Activated CD4-positive, alpha-beta T cell treated with anti-CD3 and anti-CD28 coated beads for 36 hours (primary cell): ENCODE measurements at regions not wholly inside any gene's neighbourhood (a gene's known extent, or its start where the extent isn't known, plus 50 kb on each side); places are given as distances from the start of the nearest gene placed in this dataset.
"Not testable (repeated sequence)": the region's sequence is repeated elsewhere in the genome, so short reads cannot be mapped to it uniquely, and the experiment has no call there.

Experiments
- ATAC-seq: fragments of 200-7000 bp; cut with Tn5 transposase; one replicate; pipeline ENCODE4 v1.10.0; 2021; ENCODE audit warnings: mild to moderate bottlenecking, moderate library complexity
- CTCF ChIA-PET: fragments of 350-600 bp; sonication (Branson Sonifier 250); formaldehyde crosslinking; loops from one replicate; lab custom pipeline; 2021; ENCODE audit warnings: antibody characterized with exemption; lab: Charles Lee
- POLR2A ChIA-PET: fragments of 350-600 bp; sonication (Branson Sonifier 250); formaldehyde crosslinking; loops from one replicate; lab custom pipeline; 2021; ENCODE audit warnings: antibody characterized with exemption, inconsistent platforms; lab: Charles Lee
- DNase-seq: peaks from one replicate; pipeline ENCODE4 v3.0.0-alpha.2; 2020
- H3K27ac Mint-ChIP-seq: one replicate; pipeline ENCODE4 v1.8.0; 2021; ENCODE audit warnings: mixed read lengths
- H3K27me3 Mint-ChIP-seq: one replicate; pipeline ENCODE4 v1.8.0; 2021; ENCODE audit warnings: mixed read lengths
- H3K36me3 Mint-ChIP-seq: one replicate; pipeline ENCODE4 v1.8.0; 2021; ENCODE audit warnings: low read depth, mixed read lengths
- H3K4me1 Mint-ChIP-seq: one replicate; pipeline ENCODE4 v1.8.0; 2021; ENCODE audit warnings: mixed read lengths
- H3K4me3 Mint-ChIP-seq: one replicate; pipeline ENCODE4 v1.8.0; 2021; ENCODE audit warnings: mild to moderate bottlenecking, moderate library complexity, mixed read lengths
- H3K9me3 Mint-ChIP-seq: one replicate; pipeline ENCODE4 v1.8.0; 2021; ENCODE audit warnings: low read depth, mixed read lengths
- intact Hi-C, 2 experiments: fragments of 100-400 bp; cut with DNase I in 1 of 2; cut with micrococcal nuclease in 1 of 2; formaldehyde crosslinking; loops; one replicate each; pipeline versions ENCODE4 v1.14.2 to v1.15.1; 2022 to 2024; cut with DNase I, micrococcal nuclease

- H3K4me3 Mint-ChIP-seq: no peak overlapping the region
- ATAC-seq (peak; percentile 73), DNase-seq (no peak)
- H3K27ac Mint-ChIP-seq: no peak overlapping the region
- peaks cover 2% of the 10 kb centered on the region for H3K9me3 Mint-ChIP-seq
- ChIA-PET CTCF (no interaction called here), POLR2A (no interaction called here)
- H3K4me1 Mint-ChIP-seq: peaks cover 21% of the 10 kb centered on the region
- no peaks in the 10 kb centered on the region for H3K36me3 Mint-ChIP-seq
- H3K27me3 Mint-ChIP-seq: no peaks in the 10 kb centered on the region
- intact Hi-C loops: no loop called here
Measured at GRCh38 chrX:124260845-124261244, 71.6 kb upstream of the TEX13D start.

GRCh38 chrX:124263743-124264142 is 68.7 kb upstream of the TEX13D start:
- POLR2A ChIA-PET: no interaction called here
- intact Hi-C loops: no loop called here

GRCh38 chrX:124268099-124268498 is 64.4 kb upstream of the TEX13D start:
- Mint-ChIP-seq H3K36me3 (no peaks in the 10 kb centered on the region), H3K4me3 (no peak overlapping the region), H3K27me3 (no peaks in the 10 kb centered on the region), H3K27ac (no peak overlapping the region), H3K9me3 (no peaks in the 10 kb centered on the region), H3K4me1 (peaks cover 6% of the 10 kb centered on the region)
- DNase-seq (no peak), ATAC-seq (no peak)
- CTCF ChIA-PET: no interaction called here
- POLR2A ChIA-PET: no interaction called here
- intact Hi-C loops: no loop called here

More at GRCh38 chrX:124263743-124264142, 68.7 kb upstream of the TEX13D start:
- Mint-ChIP-seq H3K27ac (no peak overlapping the region), H3K4me1 (peaks cover 15% of the 10 kb centered on the region), H3K27me3 (no peaks in the 10 kb centered on the region), H3K4me3 (no peak overlapping the region), H3K9me3 (no peaks in the 10 kb centered on the region), H3K36me3 (no peaks in the 10 kb centered on the region)
- DNase-seq (no peak), ATAC-seq (no peak)
- CTCF ChIA-PET: no interaction called here

- no peak overlapping the region for H3K27ac Mint-ChIP-seq
- peaks cover 18% of the 10 kb centered on the region for H3K4me1 Mint-ChIP-seq
- no peaks in the 10 kb centered on the region for H3K36me3 Mint-ChIP-seq
- ChIA-PET CTCF (no interaction called here), POLR2A (no interaction called here)
- no peaks in the 10 kb centered on the region for H3K27me3 Mint-ChIP-seq
- intact Hi-C loops: no loop called here
- H3K9me3 Mint-ChIP-seq: no peaks in the 10 kb centered on the region
- no peak for ATAC-seq
- DNase-seq: no peak
- H3K4me3 Mint-ChIP-seq: no peak overlapping the region
Measured at GRCh38 chrX:124269881-124270280, 62.6 kb upstream of the TEX13D start.

- CTCF ChIA-PET: interaction anchor here (0.5 kb wide), 1 partner anchor 101 kb away, joined by 3 read pairs; no protein-coding TSS in a partner anchor
- H3K9me3 Mint-ChIP-seq, POLR2A ChIA-PET, H3K36me3 Mint-ChIP-seq, DNase-seq, H3K27ac Mint-ChIP-seq, ATAC-seq, intact Hi-C loops, H3K27me3 Mint-ChIP-seq, H3K4me3 Mint-ChIP-seq: not testable (repeated sequence)
- H3K4me1 Mint-ChIP-seq: peaks cover 19% of the 10 kb centered on the region
Measured at GRCh38 chrX:124271599-124271998, 60.9 kb upstream of the TEX13D start.

GRCh38 chrX:124272370-124272982 is 60.0 kb upstream of the TEX13D start:
- peaks cover 19% of the 10 kb centered on the region for H3K4me1 Mint-ChIP-seq

GRCh38 chrX:124274438-124275181 is 57.9 kb upstream of the TEX13D start:
- ChIA-PET CTCF (no interaction called here), POLR2A (interaction anchor here (0.5 to 0.6 kb wide), 2 partner anchors 121 to 958 kb away, joined by 3 to 9 read pairs; no protein-coding TSS in a partner anchor)
- no peaks in the 10 kb centered on the region for H3K9me3 Mint-ChIP-seq
- no peak for DNase-seq
- ATAC-seq: peak; percentile 26
- H3K27me3 Mint-ChIP-seq: no peaks in the 10 kb centered on the region
- peaks cover 13% of the 10 kb centered on the region for H3K4me1 Mint-ChIP-seq
- no peaks in the 10 kb centered on the region for H3K36me3 Mint-ChIP-seq
- no peak overlapping the region for H3K27ac Mint-ChIP-seq
- intact Hi-C loops: no loop called here
- H3K4me3 Mint-ChIP-seq: no peak overlapping the region

More at GRCh38 chrX:124272370-124272982, 60.0 kb upstream of the TEX13D start:
- Mint-ChIP-seq H3K4me3 (no peak overlapping the region), H3K27ac (no peak overlapping the region), H3K9me3 (no peaks in the 10 kb centered on the region), H3K27me3 (no peaks in the 10 kb centered on the region), H3K36me3 (no peaks in the 10 kb centered on the region)
- POLR2A ChIA-PET: no interaction called here
- ATAC-seq (no peak), DNase-seq (no peak)
- CTCF ChIA-PET: interaction anchor here (0.5 kb wide), 1 partner anchor 100 kb away, joined by 3 read pairs; no protein-coding TSS in a partner anchor
- intact Hi-C loops: no loop called here

- CTCF ChIA-PET: no interaction called here
- H3K4me3 Mint-ChIP-seq: no peak overlapping the region
- H3K27me3 Mint-ChIP-seq: no peaks in the 10 kb centered on the region
- H3K4me1 Mint-ChIP-seq: peaks cover 14% of the 10 kb centered on the region
- no peak for ATAC-seq
- H3K9me3 Mint-ChIP-seq: no peaks in the 10 kb centered on the region
- no peak overlapping the region for H3K27ac Mint-ChIP-seq
- POLR2A ChIA-PET: no interaction called here
- intact Hi-C loops: no loop called here
- no peak for DNase-seq
- H3K36me3 Mint-ChIP-seq: no peaks in the 10 kb centered on the region
Measured at GRCh38 chrX:124275182-124275894, 57.1 kb upstream of the TEX13D start.

GRCh38 chrX:124280294-124280902 is 52.1 kb upstream of the TEX13D start:
- H3K4me3 Mint-ChIP-seq: no peak overlapping the region
- DNase-seq (no peak), ATAC-seq (no peak)
- ChIA-PET CTCF (no interaction called here), POLR2A (no interaction called here)
- peak overlapping the region; percentile 26 for H3K27ac Mint-ChIP-seq
- no peaks in the 10 kb centered on the region for H3K9me3 Mint-ChIP-seq
- H3K27me3 Mint-ChIP-seq: no peaks in the 10 kb centered on the region
- intact Hi-C loops: loop anchor here (5.0 kb wide), 4 partner anchors 38 to 67 kb away; partner anchors contain the start of gene SH2D1A (in 1 of the 2)
- peaks cover 24% of the 10 kb centered on the region for H3K4me1 Mint-ChIP-seq
- H3K36me3 Mint-ChIP-seq: no peaks in the 10 kb centered on the region

- peak; percentile 89 for ATAC-seq
- intact Hi-C loops: loop anchor here (5.0 kb wide), 4 partner anchors 40 to 65 kb away; partner anchors contain the start of gene SH2D1A (in 1 of the 2)
Measured at GRCh38 chrX:124282580-124282979, 49.9 kb upstream of the TEX13D start.

More at GRCh38 chrX:124282580-124282979, 49.9 kb upstream of the TEX13D start:
- DNase-seq: no peak
- H3K9me3 Mint-ChIP-seq: no peaks in the 10 kb centered on the region
- H3K27me3 Mint-ChIP-seq: no peaks in the 10 kb centered on the region
- H3K4me3 Mint-ChIP-seq: no peak overlapping the region
- H3K27ac Mint-ChIP-seq: peak overlapping the region; percentile 82
- H3K36me3 Mint-ChIP-seq: no peaks in the 10 kb centered on the region
- CTCF ChIA-PET: no interaction called here
- peaks cover 22% of the 10 kb centered on the region for H3K4me1 Mint-ChIP-seq
- POLR2A ChIA-PET: interaction anchor here (0.6 kb wide), 1 partner anchor 17 kb away, joined by 4 read pairs; no protein-coding TSS in a partner anchor
